ENCODE measurements at regions not wholly inside any gene's neighbourhood (a gene's known extent, or its start where the extent isn't known, plus 50 kb on each side); places are given as distances from the start of the nearest gene placed in this dataset.

DNA sequence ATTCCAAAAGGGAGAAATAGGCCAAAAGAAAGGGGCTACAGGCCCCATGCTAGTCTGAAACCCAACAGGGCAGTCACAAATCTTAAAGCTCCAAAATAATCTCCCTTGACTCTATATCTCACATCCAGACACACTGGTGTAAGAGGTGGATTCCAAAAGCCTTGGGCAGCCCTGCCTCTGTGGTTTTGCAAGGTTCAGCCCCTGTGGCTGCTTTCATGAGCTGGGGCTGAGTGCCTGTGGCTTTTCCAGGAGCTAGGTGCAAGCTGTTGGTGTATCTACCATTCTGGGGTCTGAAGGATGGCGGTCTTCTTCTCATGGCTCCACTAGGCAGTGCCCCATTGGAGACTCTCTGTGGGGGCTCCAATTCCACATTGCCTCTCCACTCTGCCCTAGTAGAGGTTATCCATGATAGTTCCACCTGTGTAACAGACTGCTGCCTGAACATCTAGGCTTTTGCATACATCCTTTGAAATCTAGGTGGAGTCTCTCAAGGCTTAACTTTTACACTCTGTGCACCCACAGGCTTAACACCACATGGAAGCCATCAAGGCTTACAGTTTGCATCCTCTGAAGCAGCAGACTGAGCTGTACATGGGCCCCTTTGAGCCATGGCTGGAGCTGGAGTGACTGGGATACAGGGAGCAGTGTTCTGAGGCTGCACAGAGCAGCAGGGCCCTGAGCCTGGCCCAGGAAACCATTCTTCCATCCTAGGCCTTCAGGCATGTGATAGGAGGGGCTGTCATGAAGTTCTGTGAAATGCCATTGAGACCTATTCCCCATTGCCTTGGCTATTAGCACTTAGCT is 66.5 kb upstream of the ABCD2 start:
- H3K9me3 ChIP-seq: no peaks in the 10 kb centered on the region
- no peaks in the 10 kb centered on the region for H3K4me1 ChIP-seq
- ATAC-seq (no peak), DNase-seq (ENCODE audit: low read depth in 1 of 2, low spot score in 1 of 2) (no peak), FAIRE-seq (no peak)
- 78% methylated on average over 1 of the region's 1 CpG for WGBS (ENCODE audit: missing lambda C conversion rate)
- no peak overlapping the region for H3K4me2 ChIP-seq
- CTCF ChIA-PET: no interaction called here
- H3K4me3 ChIP-seq: no peak overlapping the region
- H3K27ac ChIP-seq: no peak overlapping the region
- TF ChIP-seq GATA3 (IDR thresholded peaks at IDR 0.05; ENCODE audit: borderline replicate concordance) (no peak), MAFK (IDR thresholded peaks at IDR 0.05; ENCODE audit: partially characterized antibody) (no peak), ZSCAN20 (CRISPR knock-in tag; IDR thresholded peaks at IDR 0.05) (no peak), EHF (CRISPR knock-in tag; IDR thresholded peaks at IDR 0.05) (no peak)
- TF ChIP-seq, protein P1, sequence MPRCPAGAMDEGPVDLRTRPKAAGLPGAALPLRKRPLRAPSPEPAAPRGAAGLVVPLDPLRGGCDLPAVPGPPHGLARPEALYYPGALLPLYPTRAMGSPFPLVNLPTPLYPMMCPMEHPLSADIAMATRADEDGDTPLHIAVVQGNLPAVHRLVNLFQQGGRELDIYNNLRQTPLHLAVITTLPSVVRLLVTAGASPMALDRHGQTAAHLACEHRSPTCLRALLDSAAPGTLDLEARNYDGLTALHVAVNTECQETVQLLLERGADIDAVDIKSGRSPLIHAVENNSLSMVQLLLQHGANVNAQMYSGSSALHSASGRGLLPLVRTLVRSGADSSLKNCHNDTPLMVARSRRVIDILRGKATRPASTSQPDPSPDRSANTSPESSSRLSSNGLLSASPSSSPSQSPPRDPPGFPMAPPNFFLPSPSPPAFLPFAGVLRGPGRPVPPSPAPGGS (IDR thresholded peaks at IDR 0.05): no peak
- POLR2A ChIA-PET: no interaction called here

DNA sequence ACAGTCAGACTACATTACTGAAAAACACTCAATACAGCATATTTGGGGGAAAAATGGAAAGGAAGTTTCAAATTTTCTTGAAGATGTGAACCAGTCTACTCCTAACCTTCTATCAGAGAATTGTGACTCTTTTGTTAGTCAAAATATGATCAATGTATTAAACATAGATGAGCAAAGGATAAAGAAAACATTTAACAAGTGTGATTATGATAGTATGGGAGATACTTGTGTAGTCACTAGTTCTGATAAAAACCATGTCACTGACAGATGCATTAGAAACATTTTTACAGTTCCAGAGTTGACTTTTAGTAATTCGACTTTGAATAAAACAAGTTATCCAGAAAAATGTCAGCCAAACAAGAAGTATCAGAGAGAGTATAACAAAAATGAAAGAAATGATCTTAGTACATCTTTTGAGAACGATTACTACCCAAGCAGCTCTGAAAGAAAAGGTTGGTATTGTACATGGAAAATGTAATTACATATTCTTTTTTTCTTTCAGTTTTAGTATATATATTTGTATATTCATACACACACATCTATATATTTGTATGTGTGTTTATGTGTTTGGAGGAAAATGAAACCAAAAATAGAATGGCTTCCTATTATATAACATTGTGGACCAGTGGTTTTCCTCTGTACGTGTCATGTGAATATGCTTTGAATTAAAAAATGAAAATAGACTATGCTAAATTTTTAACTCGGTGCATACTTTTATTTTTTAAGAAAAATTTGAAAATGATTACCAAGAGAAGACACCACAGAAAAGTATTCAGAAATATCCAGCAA is 63.3 kb upstream of the ABCD2 start:
- FAIRE-seq: peak; percentile 32
- H3K4me1 ChIP-seq: no peaks in the 10 kb centered on the region
- no peak for DNase-seq (ENCODE audit: low read depth in 1 of 2, low spot score in 1 of 2)
- 25% methylated on average over 4 of the region's 4 CpGs for WGBS (ENCODE audit: missing lambda C conversion rate)
- H3K4me3 ChIP-seq: no peak overlapping the region
- no peak for TF ChIP-seq RAD21 (conservative IDR thresholded peaks at IDR 0.05 in 1 of 2, IDR thresholded peaks at IDR 0.05 in 1 of 2)
- no peak for TF ChIP-seq HOXB5 (CRISPR knock-in tag; IDR thresholded peaks at IDR 0.05)
- TF ChIP-seq RCOR1 (IDR thresholded peaks at IDR 0.05; ENCODE audit: low read depth, low read length): no peak
- TF ChIP-seq ZSCAN20 (CRISPR knock-in tag; IDR thresholded peaks at IDR 0.05): no peak
- TF ChIP-seq CHD4 (IDR thresholded peaks at IDR 0.05; ENCODE audit: borderline replicate concordance): no peak
- no peak for TF ChIP-seq SMC3 (IDR thresholded peaks at IDR 0.05)
- TF ChIP-seq BHLHE40 (IDR thresholded peaks at IDR 0.05; ENCODE audit: low read depth, low read length): no peak
- no peak for TF ChIP-seq ZNF302 (CRISPR knock-in tag; IDR thresholded peaks at IDR 0.05)
- TF ChIP-seq, protein P2, sequence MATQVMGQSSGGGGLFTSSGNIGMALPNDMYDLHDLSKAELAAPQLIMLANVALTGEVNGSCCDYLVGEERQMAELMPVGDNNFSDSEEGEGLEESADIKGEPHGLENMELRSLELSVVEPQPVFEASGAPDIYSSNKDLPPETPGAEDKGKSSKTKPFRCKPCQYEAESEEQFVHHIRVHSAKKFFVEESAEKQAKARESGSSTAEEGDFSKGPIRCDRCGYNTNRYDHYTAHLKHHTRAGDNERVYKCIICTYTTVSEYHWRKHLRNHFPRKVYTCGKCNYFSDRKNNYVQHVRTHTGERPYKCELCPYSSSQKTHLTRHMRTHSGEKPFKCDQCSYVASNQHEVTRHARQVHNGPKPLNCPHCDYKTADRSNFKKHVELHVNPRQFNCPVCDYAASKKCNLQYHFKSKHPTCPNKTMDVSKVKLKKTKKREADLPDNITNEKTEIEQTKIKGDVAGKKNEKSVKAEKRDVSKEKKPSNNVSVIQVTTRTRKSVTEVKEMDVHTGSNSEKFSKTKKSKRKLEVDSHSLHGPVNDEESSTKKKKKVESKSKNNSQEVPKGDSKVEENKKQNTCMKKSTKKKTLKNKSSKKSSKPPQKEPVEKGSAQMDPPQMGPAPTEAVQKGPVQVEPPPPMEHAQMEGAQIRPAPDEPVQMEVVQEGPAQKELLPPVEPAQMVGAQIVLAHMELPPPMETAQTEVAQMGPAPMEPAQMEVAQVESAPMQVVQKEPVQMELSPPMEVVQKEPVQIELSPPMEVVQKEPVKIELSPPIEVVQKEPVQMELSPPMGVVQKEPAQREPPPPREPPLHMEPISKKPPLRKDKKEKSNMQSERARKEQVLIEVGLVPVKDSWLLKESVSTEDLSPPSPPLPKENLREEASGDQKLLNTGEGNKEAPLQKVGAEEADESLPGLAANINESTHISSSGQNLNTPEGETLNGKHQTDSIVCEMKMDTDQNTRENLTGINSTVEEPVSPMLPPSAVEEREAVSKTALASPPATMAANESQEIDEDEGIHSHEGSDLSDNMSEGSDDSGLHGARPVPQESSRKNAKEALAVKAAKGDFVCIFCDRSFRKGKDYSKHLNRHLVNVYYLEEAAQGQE (IDR thresholded peaks at IDR 0.05): no peak
- no peak for TF ChIP-seq POLR2AphosphoS2 (conservative IDR thresholded peaks at IDR 0.05; ENCODE audit: low read length)
- no peak for TF ChIP-seq TP53 (CRISPR knock-in tag; IDR thresholded peaks at IDR 0.05)
- TF ChIP-seq HDAC2 (IDR thresholded peaks at IDR 0.05): no peak
- no peak for TF ChIP-seq NPAS2 (CRISPR knock-in tag; IDR thresholded peaks at IDR 0.05; ENCODE audit: borderline replicate concordance)
- TF ChIP-seq EHMT2 (IDR thresholded peaks at IDR 0.05; ENCODE audit: low read depth): no peak
- no peak for TF ChIP-seq ESRRA (IDR thresholded peaks at IDR 0.05; ENCODE audit: borderline replicate concordance, low read length)
- no peak for TF ChIP-seq RNF2 (IDR thresholded peaks at IDR 0.05; ENCODE audit: borderline replicate concordance, low read depth)
- H3K9me3 ChIP-seq: no peaks in the 10 kb centered on the region
- POLR2A ChIA-PET: no interaction called here
- ATAC-seq: no peak
- CTCF ChIA-PET: no interaction called here
- peak overlapping the region; percentile 38; the same call in 2 of the 3 replicates for H3K4me2 ChIP-seq
- H3K27ac ChIP-seq: no peak overlapping the region
